HepG2 (cell line): ENCODE measurements at regions not wholly inside any gene's neighbourhood (a gene's known extent, or its start where the extent isn't known, plus 50 kb on each side); places are given as distances from the start of the nearest gene placed in this dataset.

Source experiments
- ATAC-seq: fragments of 200-7000 bp; cut with Tn5 transposase; 3 replicates; pipeline ENCODE4 v1.9.1; 2020; ENCODE audit warnings: mild to moderate bottlenecking, moderate library complexity
- BruUV-seq: library from RNA; stranded (reverse); fragments of 400-500 nt; replicated peaks from 2 replicates; lab custom pipeline; 2021; lab: Mats Ljungman, UMichigan
- CTCF ChIA-PET: fragments of 300-600 bp; formaldehyde crosslinking; extraction: SDS; loops from one replicate; lab custom pipeline; 2021; ENCODE audit warnings: low total read pairs, inconsistent platforms, low intra/inter-chr PET ratio; lab: Yijun Ruan, JAX
- POLR2A ChIA-PET: fragments of 350-600 bp; sonication (Branson Sonifier 250); formaldehyde crosslinking; loops from one replicate; lab custom pipeline; 2020; ENCODE audit warnings: antibody characterized with exemption, inconsistent platforms; lab: Yijun Ruan, JAX
- DNase-seq: peaks from one replicate; pipeline ENCODE4 v3.0.0-alpha.2; 2015; ENCODE audit warnings: low spot score
- FAIRE-seq: peaks from 3 replicates; lab custom pipeline; 2011; peaks lifted over from hg19 to GRCh38; lab: Jason Lieb, UNC
- H2AFZ ChIP-seq: one replicate; pipeline ENCODE4 v1.6.1; 2011; ENCODE audit warnings: low read length, inconsistent platforms
- H3K27ac ChIP-seq: fragments of 300-600 bp; 3 replicates; pipeline ENCODE4 v1.8.0; 2011; ENCODE audit warnings: mixed run types, mild to moderate bottlenecking, mixed read lengths, low read length, inconsistent platforms; ENCODE audit not compliant: insufficient read depth; ENCODE audit errors: extremely low read length
- H3K27me3 ChIP-seq, 2 experiments: fragments of 200-600 bp in 1 of 2; 2 replicates in 1 of 2; 3 replicates in 1 of 2; pipeline versions ENCODE4 v1.6.0 to v1.8.0; 2011; ENCODE audit warnings: low read length in 2 of 2, mild to moderate bottlenecking in 2 of 2, moderate library complexity in 2 of 2, inconsistent platforms in 1 of 2; ENCODE audit not compliant: insufficient read depth in 2 of 2, control insufficient read depth in 1 of 2
- H3K36me3 ChIP-seq, 2 experiments: fragments of 200-600 bp in 1 of 2; replicated peaks in 1 of 2; 2 replicates in 1 of 2; 3 replicates in 1 of 2; pipeline versions ENCODE4 v1.5.1 to v1.8.0; 2011; ENCODE audit warnings: low read length in 2 of 2, inconsistent platforms in 1 of 2; ENCODE audit not compliant: insufficient read depth in 2 of 2, control insufficient read depth in 1 of 2
- H3K4me1 ChIP-seq: 2 replicates; pipeline ENCODE4 v1.5.1; 2012; ENCODE audit warnings: low read length, inconsistent platforms; ENCODE audit not compliant: insufficient read depth
- H3K4me2 ChIP-seq: 2 replicates; pipeline ENCODE4 v1.6.0; 2011; ENCODE audit warnings: low read depth, low read length, inconsistent platforms
- H3K4me3 ChIP-seq, 3 experiments: fragments of 200-600 bp in 1 of 3; sonication (generic), shearing (Covaris generic) in 1 of 3; replicated peaks in 1 of 3; 2 replicates each; pipeline ENCODE4 v1.5.1; 2011 to 2016; ENCODE audit warnings: low read length in 3 of 3, inconsistent platforms in 2 of 3, low read depth in 2 of 3, mild to moderate bottlenecking in 2 of 3, control low read depth in 1 of 3, mixed read lengths in 1 of 3; ENCODE audit not compliant: insufficient read depth in 1 of 3
- H3K79me2 ChIP-seq: one replicate; pipeline ENCODE4 v1.6.1; 2011; ENCODE audit warnings: low read length, inconsistent platforms; ENCODE audit not compliant: insufficient read depth
- H3K9ac ChIP-seq: 2 replicates; pipeline ENCODE4 v1.6.0; 2011; ENCODE audit warnings: mild to moderate bottlenecking, low read depth, low read length, inconsistent platforms; ENCODE audit not compliant: insufficient read depth
- H3K9me3 ChIP-seq: 2 replicates; pipeline ENCODE4 v1.5.1; 2012; ENCODE audit warnings: mild to moderate bottlenecking, low read length
- H4K20me1 ChIP-seq: 2 replicates; pipeline ENCODE4 v1.6.0; 2011; ENCODE audit warnings: inconsistent platforms, mild to moderate bottlenecking, low read length, moderate library complexity; ENCODE audit not compliant: insufficient read depth
- CTCF ChIP-seq: sonication (generic); formaldehyde crosslinking; IDR thresholded peaks from 2 replicates; pipeline ENCODE4 v1.5.0; 2020; ENCODE audit warnings: mild to moderate bottlenecking, missing genetic modification reagents, moderate library complexity
- GZF1 ChIP-seq: sonication (generic); formaldehyde crosslinking; IDR thresholded peaks from 2 replicates; pipeline ENCODE4 v1.5.1; 2020; ENCODE audit warnings: mild to moderate bottlenecking, missing genetic modification reagents
- MXI1 ChIP-seq: IDR thresholded peaks from 3 replicates; pipeline ENCODE4 v1.6.1; 2012; ENCODE audit warnings: low read depth, low read length, inconsistent platforms, borderline replicate concordance
- RXRB ChIP-seq: IDR thresholded peaks from 2 replicates; pipeline ENCODE4 v1.6.1; 2016; ENCODE audit warnings: borderline replicate concordance, missing genetic modification reagents, missing compliant biosample characterization
- SMC3 ChIP-seq: IDR thresholded peaks from 2 replicates; pipeline ENCODE4 v1.6.1; 2011; ENCODE audit warnings: low read length, improper control_type of control experiment
- ZNF7 ChIP-seq: IDR thresholded peaks from 2 replicates; pipeline ENCODE4 v1.6.1; 2016; ENCODE audit warnings: missing biosample characterization, missing genetic modification reagents
- WGBS: methylation state at CpG from one replicate; pipeline ENCODE4 v1.1.6; 2017; ENCODE audit warnings: low lambda C conversion rate; 5-methylcytosine and 5-hydroxymethylcytosine counted together
- in situ Hi-C: cut with HindIII; loops from 2 replicates; pipeline ENCODE4 v1.10.0; 2017; ENCODE audit warnings: low pct_unique_long_range_greater_than_20kb; ENCODE audit not compliant: extremely low pct_ligation_motif_present
- intact Hi-C: fragments of 100-400 bp; cut with micrococcal nuclease; formaldehyde crosslinking; loops from one replicate; pipeline ENCODE4 v1.10.0; 2022; ENCODE audit not compliant: unreplicated experiment
- TF ChIP-seq, protein P1 (sequence below): sonication (generic); IDR thresholded peaks from 2 replicates; pipeline ENCODE4 v1.6.1; 2016; ENCODE audit warnings: low read depth, borderline replicate concordance

- Histone ChIP-seq H3K27me3 (no peaks in the 10 kb centered on the region), H3K27ac (no peak overlapping the region), H3K4me3 (no peak overlapping the region), H3K79me2 (no peaks in the 10 kb centered on the region), H3K36me3 (no peaks in the 10 kb centered on the region), H3K9me3 (no peaks in the 10 kb centered on the region), H4K20me1 (no peaks in the 10 kb centered on the region), H3K4me2 (no peak overlapping the region), H2AFZ (no peak overlapping the region), H3K9ac (no peak overlapping the region), H3K4me1 (no peaks in the 10 kb centered on the region)
- DNase-seq (no peak), ATAC-seq (no peak), FAIRE-seq (no peak)
- TF ChIP-seq MXI1 = no peak
- TF ChIP-seq, protein P1, sequence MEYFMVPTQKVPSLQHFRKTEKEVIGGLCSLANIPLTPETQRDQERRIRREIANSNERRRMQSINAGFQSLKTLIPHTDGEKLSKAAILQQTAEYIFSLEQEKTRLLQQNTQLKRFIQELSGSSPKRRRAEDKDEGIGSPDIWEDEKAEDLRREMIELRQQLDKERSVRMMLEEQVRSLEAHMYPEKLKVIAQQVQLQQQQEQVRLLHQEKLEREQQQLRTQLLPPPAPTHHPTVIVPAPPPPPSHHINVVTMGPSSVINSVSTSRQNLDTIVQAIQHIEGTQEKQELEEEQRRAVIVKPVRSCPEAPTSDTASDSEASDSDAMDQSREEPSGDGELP = peak; percentile 23; the same call in 1 of the 2 replicates
- TF ChIP-seq RXRB = no peak
- WGBS = 5% methylated on average over 4 of the region's 10 CpGs
- ChIA-PET POLR2A (no interaction called here), CTCF (no interaction called here)
- intact Hi-C loops = no loop called here
- no TSS peak for BruUV-seq
- in situ Hi-C loops = no loop called here
These were observed 520.1 kb upstream of the FRG1 start for GRCh38 chr4:189420572-189420971.

DNA sequence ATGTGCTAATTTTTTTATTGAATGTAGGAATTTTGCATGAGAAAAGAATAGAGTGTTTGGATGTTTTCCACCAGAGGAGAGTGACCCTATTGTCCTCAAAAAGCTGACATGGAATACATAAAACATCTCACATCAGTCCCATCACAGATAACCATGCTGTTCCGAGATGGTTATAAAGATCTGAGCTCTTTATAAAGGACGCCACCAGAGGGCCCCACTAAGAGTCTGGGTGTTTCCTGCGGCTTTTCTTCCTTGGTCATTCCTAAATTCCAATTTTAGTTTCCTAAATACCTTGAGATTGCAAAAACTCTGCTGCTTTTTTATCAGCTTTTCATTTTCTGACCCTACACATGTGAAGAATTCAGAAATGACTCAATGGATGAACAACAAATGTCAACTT is 504.5 kb upstream of the FRG1 start:
- no peak overlapping the region for H3K4me2 ChIP-seq
- no peaks in the 10 kb centered on the region for H3K79me2 ChIP-seq
- no peaks in the 10 kb centered on the region for H3K36me3 ChIP-seq
- no peak for FAIRE-seq
- ATAC-seq = peak; percentile 64
- in situ Hi-C loops = loop anchor here (10.0 kb wide), 2 partner anchors 359 to 469 kb away; no protein-coding TSS in a partner anchor
- WGBS = 5% methylated on average over 3 of the region's 3 CpGs
- TF ChIP-seq GZF1 (CRISPR knock-in tag) (no peak), ZNF7 (CRISPR knock-in tag) (no peak), SMC3 (peak; percentile 54), CTCF (peak; percentile 36; the same call in 1 of the 2 replicates)
- ChIA-PET POLR2A (no interaction called here), CTCF (interaction anchor here (1.5 to 2.9 kb wide), 2 partner anchors 357 to 468 kb away, joined by 7 to 20 read pairs; no protein-coding TSS in a partner anchor)
- H3K27ac ChIP-seq = no peak overlapping the region
- no peaks in the 10 kb centered on the region for H4K20me1 ChIP-seq
- no TSS peak for BruUV-seq
- intact Hi-C loops = loop anchor here (5.0 kb wide), 1 partner anchor 1829 kb away; no protein-coding TSS in a partner anchor
- no peaks in the 10 kb centered on the region for H3K4me1 ChIP-seq
- H3K27me3 ChIP-seq = peaks cover 0 to 6% of the 10 kb centered on the region in 2 experiments; a peak in 2 of 5 replicates
- no peak overlapping the region for H2AFZ ChIP-seq
- no peak overlapping the region for H3K9ac ChIP-seq
- no peak overlapping the region for H3K4me3 ChIP-seq
- DNase-seq = peak; percentile 6
- peaks cover 5% of the 10 kb centered on the region; the same call in 1 of the 2 replicates for H3K9me3 ChIP-seq
